Heart left ventricle (tissue), 16 donors: ENCODE measurements at regions not wholly inside any gene's neighbourhood (a gene's known extent, or its start where the extent isn't known, plus 50 kb on each side); places are given as distances from the start of the nearest gene placed in this dataset.

Experiments
- ATAC-seq, 4 donors: fragments of 200-7000 bp; cut with Tn5 transposase; one replicate each; pipeline ENCODE4 v1.9.1; 2020 to 2022; ENCODE audit warnings: moderate library complexity in 4 of 4, mild to moderate bottlenecking in 3 of 4, moderate number of reproducible peaks in 1 of 4
- DNase-seq, 5 donors: peaks; one replicate each; pipeline ENCODE4 v3.0.0-alpha.2; 2020
- H3K27ac ChIP-seq, 12 donors: fragments of 200-600 bp; sonication (generic) in 4 of 12; one replicate each; pipeline versions ENCODE4 v1.5.0 to v1.8.0; 2016 to 2022; ENCODE audit warnings: mild to moderate bottlenecking in 2 of 12
- H3K27me3 ChIP-seq, 9 donors: fragments of 200-600 bp; sonication (generic) in 2 of 9; one replicate each; pipeline versions ENCODE4 v1.5.1 to v1.8.0; 2016 to 2022; ENCODE audit warnings: mild to moderate bottlenecking in 3 of 9
- H3K36me3 ChIP-seq, 9 donors: fragments of 200-600 bp; sonication (generic) in 2 of 9; one replicate each; pipeline versions ENCODE4 v1.5.0 to v1.8.0; 2018 to 2022; ENCODE audit warnings: mild to moderate bottlenecking in 2 of 9
- H3K4me1 ChIP-seq, 12 donors: fragments of 200-600 bp; sonication (generic) in 4 of 12; one replicate each; pipeline versions ENCODE4 v1.5.0 to v1.8.0; 2016 to 2022; ENCODE audit warnings: mild to moderate bottlenecking in 3 of 12
- H3K4me3 ChIP-seq, 12 donors: fragments of 200-600 bp; sonication (generic) in 4 of 12; one replicate each; pipeline versions ENCODE4 v1.5.0 to v1.8.0; 2017 to 2022; ENCODE audit warnings: mild to moderate bottlenecking in 9 of 12, moderate library complexity in 4 of 12
- H3K9me3 ChIP-seq, 12 donors: fragments of 200-600 bp; sonication (generic) in 4 of 12; one replicate each; pipeline versions ENCODE4 v1.5.0 to v1.8.0; 2016 to 2022; ENCODE audit warnings: mild to moderate bottlenecking in 1 of 12
- POLR2A ChIP-seq, 2 donors: fragments of 450-650 bp; IDR thresholded peaks; one replicate each; pipeline ENCODE4 v1.6.1; 2017; ENCODE audit warnings: antibody characterized with exemption in 2 of 2, mild to moderate bottlenecking in 2 of 2, moderate library complexity in 2 of 2
- WGBS, 4 donors: extraction: QIAGEN DNeasy Blood & Tissue Kit in 2 of 4; methylation state at CpG; one replicate each; pipeline versions ENCODE4 v1.1.5 to v1.1.7; 2013 to 2018; 5-methylcytosine and 5-hydroxymethylcytosine counted together
- intact Hi-C, 10 donors: fragments of 100-400 bp; cut with DNase I; formaldehyde crosslinking; loops; one replicate each; pipeline versions ENCODE4 v1.11.1 to v1.14.2; 2022
- TF ChIP-seq, protein P1 (sequence below), 12 donors: fragments of 200-600 bp; sonication (generic) in 4 of 12; IDR thresholded peaks; one replicate each; pipeline versions ENCODE4 v1.5.0 to v1.8.0; 2018 to 2022; ENCODE audit warnings: antibody characterized with exemption in 12 of 12, mild to moderate bottlenecking in 5 of 12
- donor health status: ischemic (EF 13 %, LVEDD 7.1; RV severe dilation, severe dysfunction).
- donor health status: healthy with polysubstance abuse.
- donor health status: DM: no; HTN: yes; CAD: no.
- donor health status: DM: no; HTN: no; CAD: no.
- donor health status: ischemic (EF 25% LVEDD 6.9; RV normal size, moderate dysfunction).
- donor health status: ischemic (EF 25% LVEDD 5.7; RV mildly dilated, moderate dysfunction).
- donor health status: healthy.
- donor health status: DM: yes; HTN: yes; CAD: no.
- donor health status: ischemic (EF 35%, LVEDD 5.7; RV mildly dilated, moderate dysfunction).
- donor health status: nonischemic (EF 11% LVEDD 7.7; RV severe dilation, severe dysfunction).
- donor health status: DM: yes; HTN: yes; CAD: no.
- donor health status: PGD.
- donor health status: ischemic (EF 29% LVEDD 5.4; RV normal size, mild dysfunction).
- donor health status: nonischemic (EF 23%, LVEDD 6.1; RV moderate dilation, normal function).

DNA sequence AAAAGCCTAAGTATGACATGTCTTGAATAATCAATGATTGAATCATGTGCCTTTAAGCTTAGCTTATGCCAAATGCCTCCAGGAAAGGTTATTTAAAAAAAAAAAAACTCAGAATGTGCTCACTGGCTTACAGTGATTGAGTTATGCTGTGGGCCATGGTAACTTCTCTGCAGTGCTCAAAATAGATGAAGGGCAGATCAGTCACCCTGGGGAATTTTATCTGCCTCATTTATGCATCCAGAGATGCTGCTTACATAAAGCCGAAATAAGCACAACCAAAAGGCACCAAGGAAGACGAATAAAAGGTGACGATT, 118.7 kb upstream of the MDM1 start:
- Histone ChIP-seq H3K27ac (peak overlapping the region in 7 of 12 donors; percentile 15 to 68 (median 52)), H3K4me1 (peaks cover 0 to 68% (median 40%) of the 10 kb centered on the region in 12 donors)

DNA sequence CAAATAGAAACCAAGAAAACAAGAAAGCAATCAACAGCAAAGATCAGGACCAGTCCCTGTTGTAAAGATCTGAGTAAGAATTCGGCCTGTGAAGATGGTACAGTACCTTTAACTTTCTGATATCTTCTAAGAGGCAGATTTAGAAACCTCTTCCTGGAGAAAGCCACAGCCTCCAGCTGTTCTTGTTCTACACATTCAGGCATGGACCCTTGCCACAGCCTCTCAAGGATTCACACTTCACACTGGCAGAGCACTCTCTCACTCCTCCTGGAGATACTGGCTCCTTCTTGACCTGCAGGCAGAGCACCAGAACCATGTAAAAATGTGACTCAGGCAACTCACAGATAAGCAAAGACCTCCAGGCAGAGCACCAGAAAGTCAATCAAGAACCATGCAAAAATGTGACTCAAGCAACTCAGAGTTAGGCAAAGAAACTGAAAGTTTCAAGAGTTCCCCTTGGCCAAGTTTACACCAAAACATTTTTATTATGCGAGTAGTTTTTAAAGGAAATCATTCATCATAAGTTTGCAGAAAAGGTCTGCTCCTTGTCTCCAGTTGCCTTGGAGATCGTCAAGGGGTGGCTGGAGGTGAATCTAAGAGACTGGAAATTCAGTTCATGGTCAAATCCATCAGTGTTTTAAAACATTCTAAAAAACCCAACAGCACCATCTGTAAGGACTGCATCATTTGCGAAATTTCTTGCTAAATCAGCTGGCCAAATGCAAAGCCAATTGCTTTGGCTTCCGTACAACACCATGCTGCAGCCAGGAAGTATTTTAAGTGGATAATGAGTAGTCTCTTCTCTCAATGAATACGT, 119.3 kb upstream of the MDM1 start:
- peaks cover 0 to 2% (median 0%) of the 10 kb centered on the region in 12 donors for H3K9me3 ChIP-seq
- peaks cover 0 to 68% (median 43%) of the 10 kb centered on the region in 12 donors for H3K4me1 ChIP-seq
- DNase-seq (peak in 4 of 5 donors; percentile 16 to 47 (median 26)), ATAC-seq (peak in 3 of 4 donors; percentile 35 to 69 (median 63))
- peak overlapping the region in 6 of 12 donors; percentile 1 to 32 (median 18) for H3K4me3 ChIP-seq
- no peaks in the 10 kb centered on the region for H3K27me3 ChIP-seq
- H3K27ac ChIP-seq = peak overlapping the region in 7 of 12 donors; percentile 15 to 68 (median 52)
- no peaks in the 10 kb centered on the region for H3K36me3 ChIP-seq
- TF ChIP-seq, protein P1, sequence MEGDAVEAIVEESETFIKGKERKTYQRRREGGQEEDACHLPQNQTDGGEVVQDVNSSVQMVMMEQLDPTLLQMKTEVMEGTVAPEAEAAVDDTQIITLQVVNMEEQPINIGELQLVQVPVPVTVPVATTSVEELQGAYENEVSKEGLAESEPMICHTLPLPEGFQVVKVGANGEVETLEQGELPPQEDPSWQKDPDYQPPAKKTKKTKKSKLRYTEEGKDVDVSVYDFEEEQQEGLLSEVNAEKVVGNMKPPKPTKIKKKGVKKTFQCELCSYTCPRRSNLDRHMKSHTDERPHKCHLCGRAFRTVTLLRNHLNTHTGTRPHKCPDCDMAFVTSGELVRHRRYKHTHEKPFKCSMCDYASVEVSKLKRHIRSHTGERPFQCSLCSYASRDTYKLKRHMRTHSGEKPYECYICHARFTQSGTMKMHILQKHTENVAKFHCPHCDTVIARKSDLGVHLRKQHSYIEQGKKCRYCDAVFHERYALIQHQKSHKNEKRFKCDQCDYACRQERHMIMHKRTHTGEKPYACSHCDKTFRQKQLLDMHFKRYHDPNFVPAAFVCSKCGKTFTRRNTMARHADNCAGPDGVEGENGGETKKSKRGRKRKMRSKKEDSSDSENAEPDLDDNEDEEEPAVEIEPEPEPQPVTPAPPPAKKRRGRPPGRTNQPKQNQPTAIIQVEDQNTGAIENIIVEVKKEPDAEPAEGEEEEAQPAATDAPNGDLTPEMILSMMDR (IDR thresholded peaks at IDR 0.05) = no peak
- TF ChIP-seq POLR2A (IDR thresholded peaks at IDR 0.05) = no peak
- WGBS, 4 donors = 29 to 36% (median 34%) methylated on average over 6 of the region's 6 CpGs
- intact Hi-C loops = loop anchor here in 4 of 10 donors (5.0 to 10.0 kb wide), 6 partner anchors 44 to 163 kb away; partner anchors contain the start of gene RAP1B (in 2 of the 4)

More for the DNA sequence above, 118.7 kb upstream of the MDM1 start:
- H3K4me3 ChIP-seq = peak overlapping the region in 5 of 12 donors; percentile 9 to 32 (median 19)
- no peak for DNase-seq
- intact Hi-C loops = loop anchor here in 4 of 10 donors (5.0 to 10.0 kb wide), 6 partner anchors 44 to 164 kb away; partner anchors contain the start of gene RAP1B (in 2 of the 4)
- peaks cover 0 to 2% (median 0%) of the 10 kb centered on the region in 12 donors for H3K9me3 ChIP-seq
- peak in 3 of 4 donors; percentile 48 to 75 (median 52) for ATAC-seq
- no peak for TF ChIP-seq POLR2A (IDR thresholded peaks at IDR 0.05)
- TF ChIP-seq, protein P1 (IDR thresholded peaks at IDR 0.05) = no peak
- 38 to 61% (median 45%) methylated on average over 3 of the region's 3 CpGs for WGBS, 4 donors
- H3K27me3 ChIP-seq = no peaks in the 10 kb centered on the region
- no peaks in the 10 kb centered on the region for H3K36me3 ChIP-seq

DNA sequence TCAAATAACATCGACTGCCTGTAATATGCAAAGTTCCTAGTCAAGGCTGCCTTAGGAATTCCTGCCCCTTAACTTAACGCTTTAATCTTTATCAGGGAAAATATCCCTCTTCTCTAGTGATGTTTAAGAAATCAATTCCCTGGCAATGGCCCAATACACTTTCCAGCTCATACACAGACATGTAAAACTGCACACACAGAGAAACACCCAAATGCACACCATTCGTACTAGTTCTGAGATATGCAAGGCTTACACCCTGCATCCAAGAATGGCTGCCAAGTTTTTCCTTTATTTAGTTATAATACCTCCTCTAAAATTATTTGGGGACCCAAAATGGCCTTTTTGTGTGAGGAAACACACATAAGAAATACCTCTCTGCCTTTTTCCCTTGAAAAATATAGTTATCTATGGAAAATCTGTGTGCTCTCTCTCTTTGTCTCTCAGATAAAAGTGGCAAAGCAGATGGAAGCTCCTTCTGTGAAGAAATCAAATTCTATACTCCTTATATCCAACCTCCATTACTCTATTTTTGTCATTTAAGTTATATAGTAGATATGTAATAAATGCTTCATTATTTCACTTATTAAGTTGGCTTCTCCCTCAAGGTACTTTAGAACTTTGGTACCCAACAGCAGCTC, 120.0 kb upstream of the MDM1 start:
- ATAC-seq = no peak
- Histone ChIP-seq H3K36me3 (no peaks in the 10 kb centered on the region), H3K4me3 (peak overlapping the region in 4 of 12 donors; percentile 1 to 32 (median 24)), H3K4me1 (peaks cover 0 to 60% (median 43%) of the 10 kb centered on the region in 12 donors), H3K27ac (peak overlapping the region in 4 of 12 donors; percentile 15 to 68 (median 50)), H3K27me3 (no peaks in the 10 kb centered on the region), H3K9me3 (peaks cover 0 to 2% (median 0%) of the 10 kb centered on the region in 12 donors)
- intact Hi-C loops = loop anchor here in 4 of 10 donors (5.0 to 10.0 kb wide), 6 partner anchors 45 to 163 kb away; partner anchors contain the start of gene RAP1B (in 2 of the 4)
- 14 to 31% (median 18%) methylated on average over 3 of the region's 3 CpGs for WGBS, 4 donors
- DNase-seq = no peak
- TF ChIP-seq POLR2A (IDR thresholded peaks at IDR 0.05) = no peak
- TF ChIP-seq, protein P1 (IDR thresholded peaks at IDR 0.05) = no peak
